Gastrocnemius medialis (tissue), 4 donors: ENCODE measurements at regions not wholly inside any gene's neighbourhood (a gene's known extent, or its start where the extent isn't known, plus 50 kb on each side); places are given as distances from the start of the nearest gene placed in this dataset.

Experiments
- CTCF ChIP-seq, 5 experiments: fragments of 450-650 bp in 3 of 5; fragments of 200-600 bp in 2 of 5; sonication (generic) in 2 of 5; IDR thresholded peaks in 4 of 5; conservative IDR thresholded peaks in 1 of 5; 1 replicate in 4 of 5; 2 replicates in 1 of 5; pipeline ENCODE4 v1.5.1; 2016 to 2019; ENCODE audit warnings: antibody characterized with exemption in 5 of 5, mild to moderate bottlenecking in 3 of 5, moderate library complexity in 3 of 5
- POLR2A ChIP-seq, 2 donors: fragments of 450-650 bp; IDR thresholded peaks; one replicate each; pipeline ENCODE4 v1.6.1; 2017; ENCODE audit warnings: antibody characterized with exemption in 2 of 2, mild to moderate bottlenecking in 2 of 2, moderate library complexity in 2 of 2

- TF ChIP-seq POLR2A (IDR thresholded peaks at IDR 0.05) = no peak
- no peak for TF ChIP-seq CTCF (IDR thresholded peaks at IDR 0.05 in 4 of 5, conservative IDR thresholded peaks at IDR 0.05 in 1 of 5)
Observed at GRCh38 chrX:6685489-6685888, 150.6 kb upstream of the VCX3A start.
